Stimulated activated CD4-positive, alpha-beta T cell treated with anti-CD3 and anti-CD28 coated beads, TNF-alpha, amount 100 ng/mL, for 48 hours (primary cell): ENCODE measurements at regions not wholly inside any gene's neighbourhood (a gene's known extent, or its start where the extent isn't known, plus 50 kb on each side); places are given as distances from the start of the nearest gene placed in this dataset.
"Not testable (repeated sequence)": the region's sequence is repeated elsewhere in the genome, so short reads cannot be mapped to it uniquely, and the experiment has no call there.

Source experiments
- DNase-seq, 3 donors: peaks; one replicate each; pipeline ENCODE4 v3.0.0-alpha.2; 2020; ENCODE audit warnings: low read depth in 3 of 3

- no peak for DNase-seq
These were observed 56.4 kb upstream of the XIRP2 start for GRCh38 chr2:166831930-166832329.

GRCh38 chr2:166825914-166826313, 62.4 kb upstream of the XIRP2 start:
- no peak for DNase-seq

GRCh38 chr2:166814335-166814734, 73.9 kb upstream of the XIRP2 start:
- DNase-seq: no peak

DNA sequence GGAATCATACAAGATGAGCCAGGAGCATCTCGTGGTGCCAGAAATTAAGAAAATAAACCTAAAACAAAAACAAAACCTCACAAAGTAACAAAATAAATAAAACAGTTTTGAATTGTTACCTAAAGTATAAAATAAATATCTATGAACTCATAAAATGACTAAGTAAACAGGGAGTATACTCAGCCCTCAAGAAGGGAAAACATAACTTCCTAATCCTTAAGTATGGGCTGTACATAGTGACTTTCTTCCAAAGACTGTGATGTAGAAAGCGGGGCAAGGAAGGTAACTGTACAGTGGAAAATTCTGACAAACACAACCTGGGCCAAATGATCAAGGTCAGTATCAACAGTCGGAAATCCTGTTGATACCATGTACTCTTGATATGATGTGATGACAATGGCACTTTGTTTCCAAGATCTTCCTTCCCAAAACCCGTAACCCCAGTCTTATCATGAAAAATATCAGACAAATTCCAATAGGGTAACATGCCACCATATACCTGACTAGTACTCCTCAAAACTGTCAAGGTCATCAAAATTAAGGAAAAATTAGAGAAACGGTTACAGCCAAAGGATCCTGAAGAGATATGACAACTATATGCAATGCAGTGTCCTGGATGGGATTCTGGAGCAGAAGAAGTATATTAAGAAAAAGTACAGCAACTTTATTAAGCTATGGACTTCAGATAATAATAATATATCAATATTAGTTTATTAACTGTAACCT, 76.0 kb upstream of the XIRP2 start:
- no peak for DNase-seq

DNA sequence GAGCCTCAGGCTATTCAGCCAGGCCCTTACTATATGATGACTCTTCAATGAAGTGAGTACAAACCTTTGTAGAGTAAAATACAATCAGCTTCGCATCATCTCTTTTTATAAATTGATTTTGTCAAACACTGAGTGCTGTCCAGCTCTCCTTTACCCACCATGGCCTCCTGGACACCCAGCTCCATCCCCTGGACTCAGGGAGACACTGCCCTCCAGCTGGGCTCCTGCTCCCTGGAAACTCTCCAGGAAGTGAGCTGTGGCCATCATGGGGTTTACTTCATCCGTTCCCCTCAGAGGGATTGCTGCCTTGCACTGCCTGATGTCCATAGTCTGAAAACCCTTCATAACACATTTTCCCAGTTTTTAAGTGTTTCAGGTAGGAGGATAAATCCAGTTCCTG, 82.5 kb upstream of the XIRP2 start:
- no peak for DNase-seq

- DNase-seq: no peak
These were observed 84.8 kb upstream of the XIRP2 start for GRCh38 chr2:166803373-166804000.

- DNase-seq: no peak
These were observed 85.8 kb upstream of the XIRP2 start for GRCh38 chr2:166802475-166802874.

GRCh38 chr2:166792808-166793207, 95.5 kb upstream of the XIRP2 start:
- no peak for DNase-seq

DNA sequence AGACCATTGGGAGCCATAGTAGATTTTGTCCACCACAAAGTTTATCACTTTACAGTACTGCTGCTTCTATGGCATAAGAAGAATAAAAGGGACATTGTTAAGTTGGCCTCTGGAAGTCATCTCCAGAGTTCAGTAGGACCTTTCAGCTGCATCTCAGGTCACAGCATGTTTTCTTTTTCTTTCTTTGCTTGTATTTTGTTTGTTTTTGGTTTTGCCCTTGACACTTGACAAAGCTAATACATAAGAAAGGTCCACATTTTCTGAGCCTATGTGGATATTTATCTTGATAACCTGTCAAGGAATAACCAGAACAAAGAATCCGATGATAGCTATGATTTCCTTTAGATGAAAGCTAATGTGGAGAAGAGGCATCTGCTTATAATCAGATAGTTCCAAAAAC, 101.6 kb upstream of the XIRP2 start:
- DNase-seq: no peak

GRCh38 chr2:166784296-166784946, 103.9 kb upstream of the XIRP2 start:
- DNase-seq: no peak

GRCh38 chr2:166775176-166775575, 113.1 kb upstream of the XIRP2 start:
- no peak for DNase-seq

DNA sequence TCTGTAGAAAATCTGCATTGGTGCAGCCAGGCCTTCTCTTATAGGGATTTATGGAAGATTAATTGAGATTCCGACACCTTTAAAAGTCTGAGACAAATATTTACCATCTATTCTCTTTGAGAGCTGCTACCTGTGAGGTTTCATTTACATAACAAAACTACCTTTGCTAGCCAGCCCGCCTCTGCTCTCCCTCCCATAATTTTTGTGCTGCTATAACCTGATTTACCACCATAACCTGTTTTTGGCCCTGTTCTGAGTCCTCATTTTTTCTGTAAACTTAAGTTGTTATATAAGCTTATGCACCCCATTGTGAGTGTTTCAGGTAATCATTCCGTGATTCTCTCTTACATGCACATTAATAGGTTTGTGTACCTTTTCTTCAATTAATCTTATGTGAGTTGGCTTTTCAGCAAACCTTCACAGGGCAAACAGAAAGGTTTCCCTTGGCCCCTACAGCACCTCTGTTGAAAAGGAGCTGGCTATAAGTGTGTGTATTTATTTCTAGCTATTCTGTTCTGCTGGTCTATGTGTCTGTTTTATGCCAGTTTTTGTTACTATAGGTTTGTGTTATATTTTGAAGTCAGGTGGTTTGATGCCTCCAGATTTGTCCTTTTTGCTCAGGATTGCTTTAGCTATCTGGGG, 114.9 kb upstream of the XIRP2 start:
- no peak for DNase-seq

- no peak for DNase-seq
These were observed 119.7 kb upstream of the XIRP2 start for GRCh38 chr2:166768393-166769123.

DNA sequence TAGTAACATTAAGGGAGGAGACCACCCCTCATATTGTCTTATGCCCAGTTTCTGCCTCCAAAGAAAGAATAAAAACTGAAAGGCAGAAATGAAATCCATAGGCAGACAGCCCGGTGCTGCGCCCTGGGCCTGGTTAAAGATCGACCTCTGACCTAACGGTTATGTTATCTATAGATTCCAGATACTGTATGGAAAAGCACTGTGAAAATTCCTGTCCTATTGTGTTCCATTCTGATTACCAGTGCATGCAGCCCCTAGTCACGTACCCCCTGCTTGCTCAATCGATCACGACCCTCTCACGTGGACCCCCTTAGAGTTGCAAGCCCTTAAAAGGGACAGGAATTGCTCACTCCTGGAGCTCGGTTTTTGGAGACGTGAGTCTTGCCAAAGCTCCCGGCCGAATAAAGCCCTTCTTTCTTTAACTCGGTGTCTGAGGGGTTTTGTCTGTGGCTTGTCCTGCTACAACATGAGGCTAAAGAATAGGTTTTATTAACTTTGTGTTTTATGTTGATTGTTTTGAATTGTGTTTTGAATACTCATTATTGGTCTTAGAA, 121.4 kb upstream of the XIRP2 start:
- not testable (repeated sequence) for DNase-seq

GRCh38 chr2:166766220-166766619, 122.1 kb upstream of the XIRP2 start:
- no peak for DNase-seq

- no peak for DNase-seq
These were observed 123.1 kb upstream of the XIRP2 start for GRCh38 chr2:166765141-166765540.

- no peak for DNase-seq
These were observed 123.6 kb upstream of the XIRP2 start for GRCh38 chr2:166764702-166765101.

DNA sequence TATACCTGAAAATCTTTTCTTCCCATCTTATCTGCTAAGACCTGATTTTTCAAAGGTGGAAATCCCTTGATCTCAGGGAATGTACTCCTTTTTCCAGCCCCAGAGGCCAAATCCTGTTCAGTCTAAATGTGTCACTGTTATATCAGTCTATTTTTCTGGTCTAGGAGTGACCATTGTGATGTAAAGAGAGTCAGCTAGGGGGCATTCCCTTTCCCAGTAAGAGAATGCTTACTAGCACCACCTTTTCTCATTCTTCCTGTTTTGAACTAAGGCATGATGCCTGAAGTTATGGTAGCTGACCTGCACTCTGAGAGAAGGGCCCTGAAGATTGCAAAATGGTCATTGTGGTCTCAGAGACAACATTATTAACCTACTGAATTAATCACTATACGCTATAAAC, 124.1 kb upstream of the XIRP2 start:
- DNase-seq: no peak

DNA sequence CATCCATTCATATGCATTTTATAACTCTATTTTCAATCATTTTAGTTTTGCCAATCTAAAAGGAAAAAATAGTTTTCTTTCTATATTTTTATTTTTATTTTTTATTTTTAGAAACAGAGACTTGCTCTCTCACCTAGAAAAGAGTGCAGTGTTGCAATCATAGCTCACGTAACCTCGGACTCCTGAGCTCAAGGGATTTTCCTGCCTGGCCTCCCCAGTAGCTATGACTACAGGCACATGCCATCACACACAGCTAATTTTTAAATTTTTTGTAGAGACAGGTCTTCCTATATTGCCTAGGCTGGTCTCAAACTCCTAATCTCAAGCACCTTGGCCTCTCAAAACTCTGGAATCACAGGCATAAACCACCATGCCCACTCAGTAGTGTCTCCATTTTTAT, 125.5 kb upstream of the XIRP2 start:
- no peak for DNase-seq

- no peak for DNase-seq
These were observed 129.3 kb upstream of the XIRP2 start for GRCh38 chr2:166758956-166759355.

DNA sequence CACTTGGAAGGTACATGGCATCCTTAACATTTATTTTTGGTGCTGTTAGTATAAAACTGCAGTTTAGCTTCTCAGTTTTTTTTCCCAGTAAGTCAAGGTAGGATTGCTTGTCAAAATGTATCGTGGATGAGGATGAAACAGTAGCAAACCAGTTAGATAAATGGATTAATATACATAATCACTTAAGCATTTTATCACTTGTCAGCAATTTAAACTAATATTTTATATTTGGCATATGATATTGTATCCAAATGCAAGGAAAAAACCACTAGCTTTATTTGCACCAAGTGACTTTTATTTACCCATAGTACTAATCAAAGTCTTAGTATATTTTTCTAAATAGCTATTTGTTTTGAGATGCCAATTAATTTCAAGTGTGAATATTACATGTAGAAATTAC, 137.7 kb upstream of the XIRP2 start:
- no peak for DNase-seq

DNA sequence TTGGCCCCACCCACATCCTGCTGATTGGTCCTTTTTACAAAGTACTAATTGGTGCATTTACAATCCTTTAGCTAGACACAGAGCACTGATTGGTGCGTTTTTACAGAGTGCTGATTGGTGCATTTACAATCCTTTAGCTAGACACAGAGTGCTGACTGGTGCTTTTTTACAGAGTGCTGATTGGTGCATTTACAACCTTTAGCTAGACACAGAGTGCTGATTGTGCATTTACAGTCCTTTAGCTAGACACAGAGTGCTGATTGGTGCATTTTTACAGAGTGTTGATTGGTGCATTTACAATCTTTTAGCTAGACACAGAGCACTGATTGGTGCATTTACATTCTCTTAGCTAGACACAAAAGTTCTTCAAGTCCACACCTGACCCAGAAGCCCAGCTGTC, 144.2 kb upstream of the XIRP2 start:
- DNase-seq: not testable (repeated sequence)
